ENCODE measurements at regions not wholly inside any gene's neighbourhood (a gene's known extent, or its start where the extent isn't known, plus 50 kb on each side); places are given as distances from the start of the nearest gene placed in this dataset.
"Not testable (repeated sequence)": the region's sequence is repeated elsewhere in the genome, so short reads cannot be mapped to it uniquely, and the experiment has no call there.

DNA sequence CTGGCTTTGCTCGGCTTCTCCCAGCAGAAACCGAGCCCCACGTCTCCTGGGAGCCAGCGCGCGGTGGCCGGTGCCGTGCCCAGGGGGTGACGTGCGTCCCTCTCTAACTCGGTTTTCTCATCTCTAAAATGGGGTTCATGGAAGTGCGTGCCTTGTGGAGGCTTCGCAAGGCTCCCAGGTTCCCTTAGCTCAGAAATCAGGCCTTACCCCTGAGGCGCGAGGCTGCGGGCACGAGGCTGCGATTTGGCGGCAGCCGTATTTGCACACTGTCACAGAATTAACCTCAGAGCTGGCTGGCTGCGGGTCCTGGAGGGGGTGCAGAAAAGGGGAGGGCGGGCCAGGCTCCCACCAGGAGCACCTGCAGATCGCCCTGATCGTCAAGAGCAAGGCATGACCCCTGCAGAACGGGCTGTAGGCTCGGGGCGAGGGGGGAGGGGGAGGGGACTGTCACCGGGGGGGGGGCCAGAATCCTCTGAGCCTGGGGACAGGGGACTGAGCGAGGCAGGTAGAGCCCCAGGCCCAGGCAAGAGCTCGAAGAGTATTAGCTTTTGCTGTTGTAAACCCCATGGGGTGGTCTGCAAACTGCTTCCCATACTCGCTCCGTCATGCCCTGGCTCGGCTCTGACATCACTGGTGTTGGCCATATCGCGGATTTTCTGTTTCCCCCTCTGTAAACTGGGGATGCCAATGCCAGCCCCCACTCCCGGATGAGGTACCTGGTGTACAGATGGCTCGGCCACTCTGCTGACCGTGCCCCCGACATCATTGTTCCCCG lies 62.2 kb downstream of the CCNE1 start:
- peaks cover 0 to 19% (median 0%) of the 10 kb centered on the region in 3 donors for H3K27me3 ChIP-seq (ENCODE audit: control insufficient read depth in 3 of 3, insufficient read depth in 3 of 3, low read length in 2 of 3)
- no peak overlapping the region for H3K4me3 ChIP-seq
- no peak overlapping the region for H3K9ac ChIP-seq (ENCODE audit: insufficient read depth in 1 of 2, low read length in 2 of 2)
- no peak for ATAC-seq (ENCODE audit: insufficient read depth, low FRiP score)
- no peaks in the 10 kb centered on the region for H3K9me3 ChIP-seq (ENCODE audit: control insufficient read depth in 4 of 4, insufficient read depth in 3 of 4, low read length in 3 of 4)
- H3K4me1 ChIP-seq (ENCODE audit: control insufficient read depth in 5 of 5, insufficient read depth in 5 of 5, low read length in 5 of 5) = peaks cover 0 to 8% (median 0%) of the 10 kb centered on the region in 5 donors
- no peak for DNase-seq
- TF ChIP-seq CTCF (IDR thresholded peaks at IDR 0.05; ENCODE audit: control extremely low read depth, extremely low read depth) = no peak
- no peak overlapping the region for H3K27ac ChIP-seq (ENCODE audit: low read depth in 1 of 2, low read length in 1 of 2)
- no peaks in the 10 kb centered on the region for H3K36me3 ChIP-seq (ENCODE audit: control insufficient read depth in 4 of 4, insufficient read depth in 4 of 4, low read length in 4 of 4)
- WGBS, 2 donors = 30 to 38% methylated on average over 39 to 40 of the region's 40 CpGs

- Histone ChIP-seq H3K27me3 (ENCODE audit: control insufficient read depth in 3 of 3, insufficient read depth in 3 of 3, low read length in 2 of 3) (peaks cover 0 to 24% (median 3%) of the 10 kb centered on the region in 3 donors), H3K27ac (ENCODE audit: low read depth in 1 of 2, low read length in 1 of 2) (no peak overlapping the region), H3K4me3 (no peak overlapping the region), H3K36me3 (ENCODE audit: control insufficient read depth in 4 of 4, insufficient read depth in 4 of 4, low read length in 4 of 4) (no peaks in the 10 kb centered on the region), H3K4me1 (ENCODE audit: control insufficient read depth in 5 of 5, insufficient read depth in 5 of 5, low read length in 5 of 5) (peaks cover 0 to 8% (median 0%) of the 10 kb centered on the region in 5 donors), H3K9ac (ENCODE audit: insufficient read depth in 1 of 2, low read length in 2 of 2) (no peak overlapping the region), H3K9me3 (ENCODE audit: control insufficient read depth in 4 of 4, insufficient read depth in 3 of 4, low read length in 3 of 4) (no peaks in the 10 kb centered on the region)
- WGBS, 2 donors = 71 to 87% methylated on average over 7 of the region's 7 CpGs
- TF ChIP-seq CTCF (IDR thresholded peaks at IDR 0.05; ENCODE audit: control extremely low read depth, extremely low read depth) = no peak
- no peak for DNase-seq
- ATAC-seq (ENCODE audit: insufficient read depth, low FRiP score) = no peak
These were observed 64.1 kb downstream of the CCNE1 start for GRCh38 chr19:29875931-29876330.

DNA sequence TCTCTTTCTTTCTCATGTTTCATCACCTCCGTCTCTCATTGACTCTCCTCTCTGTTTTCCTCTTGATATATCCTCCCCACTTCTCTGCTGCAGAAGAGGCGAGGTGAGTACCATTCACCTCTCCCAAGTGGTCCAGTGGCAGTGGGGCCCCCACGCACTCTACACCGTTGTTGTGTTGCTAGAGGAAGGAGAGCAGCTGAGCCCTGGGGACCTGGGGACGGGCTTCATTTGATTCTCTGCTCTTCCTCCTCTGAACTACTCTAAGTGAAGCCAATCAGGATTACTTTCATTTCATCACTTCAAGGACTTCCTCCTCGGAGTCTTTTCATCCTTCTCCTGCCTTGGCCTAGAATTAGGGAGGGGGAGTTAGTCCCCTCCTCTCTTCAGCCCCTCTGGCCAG lies 64.6 kb downstream of the CCNE1 start:
- WGBS, 2 donors = 41 to 44% methylated on average over 6 of the region's 6 CpGs
- Histone ChIP-seq H3K27ac (ENCODE audit: low read depth in 1 of 2, low read length in 1 of 2) (no peak overlapping the region), H3K27me3 (ENCODE audit: control insufficient read depth in 3 of 3, insufficient read depth in 3 of 3, low read length in 2 of 3) (peaks cover 0 to 26% (median 3%) of the 10 kb centered on the region in 3 donors), H3K4me3 (no peak overlapping the region), H3K36me3 (ENCODE audit: control insufficient read depth in 4 of 4, insufficient read depth in 4 of 4, low read length in 4 of 4) (no peaks in the 10 kb centered on the region), H3K4me1 (ENCODE audit: control insufficient read depth in 5 of 5, insufficient read depth in 5 of 5, low read length in 5 of 5) (peaks cover 0 to 8% (median 0%) of the 10 kb centered on the region in 5 donors), H3K9ac (ENCODE audit: insufficient read depth in 1 of 2, low read length in 2 of 2) (no peak overlapping the region), H3K9me3 (ENCODE audit: control insufficient read depth in 4 of 4, insufficient read depth in 3 of 4, low read length in 3 of 4) (no peaks in the 10 kb centered on the region)
- no peak for TF ChIP-seq CTCF (IDR thresholded peaks at IDR 0.05; ENCODE audit: control extremely low read depth, extremely low read depth)
- no peak for DNase-seq
- ATAC-seq (ENCODE audit: insufficient read depth, low FRiP score) = no peak

- 78 to 92% methylated on average over 4 of the region's 4 CpGs for WGBS, 2 donors
- not testable (repeated sequence) for H3K36me3 ChIP-seq (ENCODE audit: control insufficient read depth in 4 of 4, insufficient read depth in 4 of 4, low read length in 4 of 4); H3K27ac ChIP-seq (ENCODE audit: low read depth in 1 of 2, low read length in 1 of 2); H3K4me3 ChIP-seq; H3K9me3 ChIP-seq (ENCODE audit: control insufficient read depth in 4 of 4, insufficient read depth in 3 of 4, low read length in 3 of 4); H3K4me1 ChIP-seq (ENCODE audit: control insufficient read depth in 5 of 5, insufficient read depth in 5 of 5, low read length in 5 of 5); ATAC-seq (ENCODE audit: insufficient read depth, low FRiP score); H3K9ac ChIP-seq (ENCODE audit: insufficient read depth in 1 of 2, low read length in 2 of 2); DNase-seq
- peaks cover 0 to 22% (median 3%) of the 10 kb centered on the region in 3 donors for H3K27me3 ChIP-seq (ENCODE audit: control insufficient read depth in 3 of 3, insufficient read depth in 3 of 3, low read length in 2 of 3)
These were observed 65.1 kb downstream of the CCNE1 start for GRCh38 chr19:29876908-29877307.

All from lung (tissue), 11 donors.